ENCODE measurements at regions not wholly inside any gene's neighbourhood (a gene's known extent, or its start where the extent isn't known, plus 50 kb on each side); places are given as distances from the start of the nearest gene placed in this dataset.
"Not testable (repeated sequence)": the region's sequence is repeated elsewhere in the genome, so short reads cannot be mapped to it uniquely, and the experiment has no call there.

GRCh38 chr9:19634881-19635280 is 154.0 kb downstream of the SLC24A2 start:
- no peak overlapping the region for H3K27ac ChIP-seq (ENCODE audit: low read depth, low read length)

GRCh38 chr9:19631181-19631580 is 157.7 kb downstream of the SLC24A2 start:
- Histone ChIP-seq H3K9ac (ENCODE audit: low read length) (no peak overlapping the region), H3K9me3 (ENCODE audit: control insufficient read depth, insufficient read depth, low read depth, low read length) (no peaks in the 10 kb centered on the region), H3K36me3 (ENCODE audit: control insufficient read depth, insufficient read depth, low read length) (no peaks in the 10 kb centered on the region), H3K27ac (ENCODE audit: low read depth, low read length) (no peak overlapping the region), H3K27me3 (ENCODE audit: control insufficient read depth, insufficient read depth, low read length) (no peaks in the 10 kb centered on the region), H3K4me3 (ENCODE audit: low read depth, low read length) (no peak overlapping the region), H3K4me1 (ENCODE audit: control insufficient read depth, insufficient read depth, low read length) (no peaks in the 10 kb centered on the region)

More at GRCh38 chr9:19634881-19635280, 154.0 kb downstream of the SLC24A2 start:
- Histone ChIP-seq H3K9me3 (ENCODE audit: control insufficient read depth, insufficient read depth, low read depth, low read length) (no peaks in the 10 kb centered on the region), H3K4me1 (ENCODE audit: control insufficient read depth, insufficient read depth, low read length) (no peaks in the 10 kb centered on the region), H3K27me3 (ENCODE audit: control insufficient read depth, insufficient read depth, low read length) (no peaks in the 10 kb centered on the region), H3K9ac (ENCODE audit: low read length) (no peak overlapping the region), H3K36me3 (ENCODE audit: control insufficient read depth, insufficient read depth, low read length) (no peaks in the 10 kb centered on the region), H3K4me3 (ENCODE audit: low read depth, low read length) (no peak overlapping the region)

GRCh38 chr9:19630760-19631159 is 158.1 kb downstream of the SLC24A2 start:
- H3K27ac ChIP-seq (ENCODE audit: low read depth, low read length): no peak overlapping the region
- no peaks in the 10 kb centered on the region for H3K27me3 ChIP-seq (ENCODE audit: control insufficient read depth, insufficient read depth, low read length)
- no peaks in the 10 kb centered on the region for H3K36me3 ChIP-seq (ENCODE audit: control insufficient read depth, insufficient read depth, low read length)
- no peak overlapping the region for H3K9ac ChIP-seq (ENCODE audit: low read length)
- H3K4me3 ChIP-seq (ENCODE audit: low read depth, low read length): no peak overlapping the region
- no peaks in the 10 kb centered on the region for H3K9me3 ChIP-seq (ENCODE audit: control insufficient read depth, insufficient read depth, low read depth, low read length)
- H3K4me1 ChIP-seq (ENCODE audit: control insufficient read depth, insufficient read depth, low read length): no peaks in the 10 kb centered on the region

GRCh38 chr9:19629488-19629887 is 159.3 kb downstream of the SLC24A2 start:
- H3K27me3 ChIP-seq (ENCODE audit: control insufficient read depth, insufficient read depth, low read length): no peaks in the 10 kb centered on the region
- no peak overlapping the region for H3K27ac ChIP-seq (ENCODE audit: low read depth, low read length)
- H3K9me3 ChIP-seq (ENCODE audit: control insufficient read depth, insufficient read depth, low read depth, low read length): no peaks in the 10 kb centered on the region
- H3K4me1 ChIP-seq (ENCODE audit: control insufficient read depth, insufficient read depth, low read length): no peaks in the 10 kb centered on the region
- no peak overlapping the region for H3K4me3 ChIP-seq (ENCODE audit: low read depth, low read length)
- H3K36me3 ChIP-seq (ENCODE audit: control insufficient read depth, insufficient read depth, low read length): no peaks in the 10 kb centered on the region
- no peak overlapping the region for H3K9ac ChIP-seq (ENCODE audit: low read length)

GRCh38 chr9:19625426-19625825 is 163.4 kb downstream of the SLC24A2 start:
- not testable (repeated sequence) for H3K27ac ChIP-seq (ENCODE audit: low read depth, low read length); H3K4me3 ChIP-seq (ENCODE audit: low read depth, low read length); H3K27me3 ChIP-seq (ENCODE audit: control insufficient read depth, insufficient read depth, low read length); H3K9ac ChIP-seq (ENCODE audit: low read length); H3K4me1 ChIP-seq (ENCODE audit: control insufficient read depth, insufficient read depth, low read length); H3K36me3 ChIP-seq (ENCODE audit: control insufficient read depth, insufficient read depth, low read length); H3K9me3 ChIP-seq (ENCODE audit: control insufficient read depth, insufficient read depth, low read depth, low read length)

- Histone ChIP-seq H3K36me3 (ENCODE audit: control insufficient read depth, insufficient read depth, low read length) (no peaks in the 10 kb centered on the region), H3K9ac (ENCODE audit: low read length) (no peak overlapping the region), H3K4me3 (ENCODE audit: low read depth, low read length) (no peak overlapping the region), H3K4me1 (ENCODE audit: control insufficient read depth, insufficient read depth, low read length) (no peaks in the 10 kb centered on the region), H3K27me3 (ENCODE audit: control insufficient read depth, insufficient read depth, low read length) (no peaks in the 10 kb centered on the region), H3K9me3 (ENCODE audit: control insufficient read depth, insufficient read depth, low read depth, low read length) (no peaks in the 10 kb centered on the region), H3K27ac (ENCODE audit: low read depth, low read length) (no peak overlapping the region)
Measured at GRCh38 chr9:19624519-19624918, 164.3 kb downstream of the SLC24A2 start.

- no peaks in the 10 kb centered on the region for H3K4me1 ChIP-seq (ENCODE audit: control insufficient read depth, insufficient read depth, low read length)
- H3K27ac ChIP-seq (ENCODE audit: low read depth, low read length): no peak overlapping the region
- no peaks in the 10 kb centered on the region for H3K36me3 ChIP-seq (ENCODE audit: control insufficient read depth, insufficient read depth, low read length)
- no peaks in the 10 kb centered on the region for H3K9me3 ChIP-seq (ENCODE audit: control insufficient read depth, insufficient read depth, low read depth, low read length)
- no peak overlapping the region for H3K9ac ChIP-seq (ENCODE audit: low read length)
- H3K4me3 ChIP-seq (ENCODE audit: low read depth, low read length): no peak overlapping the region
- H3K27me3 ChIP-seq (ENCODE audit: control insufficient read depth, insufficient read depth, low read length): no peaks in the 10 kb centered on the region
Measured at GRCh38 chr9:19623941-19624340, 164.9 kb downstream of the SLC24A2 start.

- no peak overlapping the region for H3K4me3 ChIP-seq (ENCODE audit: low read depth, low read length)
- H3K27me3 ChIP-seq (ENCODE audit: control insufficient read depth, insufficient read depth, low read length): no peaks in the 10 kb centered on the region
- no peak overlapping the region for H3K9ac ChIP-seq (ENCODE audit: low read length)
- H3K4me1 ChIP-seq (ENCODE audit: control insufficient read depth, insufficient read depth, low read length): no peaks in the 10 kb centered on the region
- H3K9me3 ChIP-seq (ENCODE audit: control insufficient read depth, insufficient read depth, low read depth, low read length): no peaks in the 10 kb centered on the region
- H3K36me3 ChIP-seq (ENCODE audit: control insufficient read depth, insufficient read depth, low read length): no peaks in the 10 kb centered on the region
- H3K27ac ChIP-seq (ENCODE audit: low read depth, low read length): no peak overlapping the region
Measured at GRCh38 chr9:19620326-19620725, 168.5 kb downstream of the SLC24A2 start.

GRCh38 chr9:19619221-19619620 is 169.6 kb downstream of the SLC24A2 start:
- no peaks in the 10 kb centered on the region for H3K27me3 ChIP-seq (ENCODE audit: control insufficient read depth, insufficient read depth, low read length)

GRCh38 chr9:19618816-19619215 is 170.0 kb downstream of the SLC24A2 start:
- no peak overlapping the region for H3K27ac ChIP-seq (ENCODE audit: low read depth, low read length)
- no peaks in the 10 kb centered on the region for H3K9me3 ChIP-seq (ENCODE audit: control insufficient read depth, insufficient read depth, low read depth, low read length)
- H3K4me1 ChIP-seq (ENCODE audit: control insufficient read depth, insufficient read depth, low read length): no peaks in the 10 kb centered on the region
- H3K27me3 ChIP-seq (ENCODE audit: control insufficient read depth, insufficient read depth, low read length): no peaks in the 10 kb centered on the region
- H3K9ac ChIP-seq (ENCODE audit: low read length): no peak overlapping the region
- H3K4me3 ChIP-seq (ENCODE audit: low read depth, low read length): no peak overlapping the region
- no peaks in the 10 kb centered on the region for H3K36me3 ChIP-seq (ENCODE audit: control insufficient read depth, insufficient read depth, low read length)

More at GRCh38 chr9:19619221-19619620, 169.6 kb downstream of the SLC24A2 start:
- Histone ChIP-seq H3K9ac (ENCODE audit: low read length) (no peak overlapping the region), H3K9me3 (ENCODE audit: control insufficient read depth, insufficient read depth, low read depth, low read length) (no peaks in the 10 kb centered on the region), H3K4me1 (ENCODE audit: control insufficient read depth, insufficient read depth, low read length) (no peaks in the 10 kb centered on the region), H3K27ac (ENCODE audit: low read depth, low read length) (no peak overlapping the region), H3K36me3 (ENCODE audit: control insufficient read depth, insufficient read depth, low read length) (no peaks in the 10 kb centered on the region), H3K4me3 (ENCODE audit: low read depth, low read length) (no peak overlapping the region)

- H3K4me3 ChIP-seq (ENCODE audit: low read depth, low read length): no peak overlapping the region
- no peak overlapping the region for H3K9ac ChIP-seq (ENCODE audit: low read length)
- no peaks in the 10 kb centered on the region for H3K4me1 ChIP-seq (ENCODE audit: control insufficient read depth, insufficient read depth, low read length)
Measured at GRCh38 chr9:19615036-19615624, 173.7 kb downstream of the SLC24A2 start.

GRCh38 chr9:19614294-19614693 is 174.5 kb downstream of the SLC24A2 start:
- H3K4me1 ChIP-seq (ENCODE audit: control insufficient read depth, insufficient read depth, low read length): no peaks in the 10 kb centered on the region
- no peaks in the 10 kb centered on the region for H3K36me3 ChIP-seq (ENCODE audit: control insufficient read depth, insufficient read depth, low read length)
- 0 out of 2 replicates have a peak, but pooled peaks cover 6% of the 10 kb centered on the region for H3K9me3 ChIP-seq (ENCODE audit: control insufficient read depth, insufficient read depth, low read depth, low read length)
- no peak overlapping the region for H3K9ac ChIP-seq (ENCODE audit: low read length)
- H3K27me3 ChIP-seq (ENCODE audit: control insufficient read depth, insufficient read depth, low read length): no peaks in the 10 kb centered on the region
- H3K27ac ChIP-seq (ENCODE audit: low read depth, low read length): no peak overlapping the region
- H3K4me3 ChIP-seq (ENCODE audit: low read depth, low read length): no peak overlapping the region

More at GRCh38 chr9:19615036-19615624, 173.7 kb downstream of the SLC24A2 start:
- Histone ChIP-seq H3K9me3 (ENCODE audit: control insufficient read depth, insufficient read depth, low read depth, low read length) (0 out of 2 replicates have a peak, but pooled peaks cover 2% of the 10 kb centered on the region), H3K27ac (ENCODE audit: low read depth, low read length) (no peak overlapping the region), H3K27me3 (ENCODE audit: control insufficient read depth, insufficient read depth, low read length) (no peaks in the 10 kb centered on the region), H3K36me3 (ENCODE audit: control insufficient read depth, insufficient read depth, low read length) (no peaks in the 10 kb centered on the region)
